GM23248 (cell line): ENCODE measurements at regions not wholly inside any gene's neighbourhood (a gene's known extent, or its start where the extent isn't known, plus 50 kb on each side); places are given as distances from the start of the nearest gene placed in this dataset.

Experiments used
- EZH2 ChIP-seq: fragments of 200-600 bp; sonication (generic); IDR thresholded peaks from 2 replicates; pipeline ENCODE4 v1.6.1; 2018; ENCODE audit warnings: antibody characterized with exemption, mild to moderate bottlenecking; ENCODE audit not compliant: insufficient read depth, poor library complexity, severe bottlenecking
- EZH2phosphoT487 ChIP-seq: fragments of 200-600 bp; sonication (generic); IDR thresholded peaks from 2 replicates; pipeline ENCODE4 v1.6.1; 2018; ENCODE audit warnings: antibody characterized with exemption, moderate library complexity, mild to moderate bottlenecking, low read depth; ENCODE audit not compliant: insufficient read depth

GRCh38 chr20:11084508-11084907 is 410.7 kb upstream of the JAG1 start:
- TF ChIP-seq EZH2 (no peak), EZH2phosphoT487 (no peak)
